K562 (cell line): ENCODE measurements at regions not wholly inside any gene's neighbourhood (a gene's known extent, or its start where the extent isn't known, plus 50 kb on each side); places are given as distances from the start of the nearest gene placed in this dataset.

Experiments used
- ARID1B ChIP-seq: fragments of 450-650 bp; IDR thresholded peaks from 2 replicates; pipeline ENCODE4 v1.6.1; 2016; ENCODE audit warnings: antibody characterized with exemption, mild to moderate bottlenecking, inconsistent platforms
- CBFA2T3 ChIP-seq: fragments of 450-650 bp; IDR thresholded peaks from 2 replicates; pipeline ENCODE4 v1.6.1; 2017
- CBX1 ChIP-seq: sonication (generic); IDR thresholded peaks from 2 replicates; pipeline ENCODE4 v1.6.1; 2016; ENCODE audit warnings: antibody characterized with exemption, low read depth, mild to moderate bottlenecking
- DACH1 ChIP-seq: fragments of 450-650 bp; IDR thresholded peaks from 2 replicates; pipeline ENCODE4 v1.6.1; 2018; ENCODE audit not compliant: partially characterized antibody
- HDAC1 ChIP-seq, 2 experiments: fragments of 450-650 bp; IDR thresholded peaks; 2 replicates each; pipeline ENCODE4 v1.6.1; 2016 to 2017; ENCODE audit warnings: inconsistent platforms in 1 of 2, mild to moderate bottlenecking in 1 of 2, moderate library complexity in 1 of 2
- HIVEP1 ChIP-seq: fragments of 250-450 bp; sonication (Bioruptor Pico); IDR thresholded peaks from 2 replicates; pipeline ENCODE4 v1.4.0; 2020; ENCODE audit warnings: mild to moderate bottlenecking
- HNRNPH1 ChIP-seq: fragments of 200-400 bp; formaldehyde crosslinking; optimal IDR thresholded peaks from 2 replicates; pipeline ENCODE3; 2017; ENCODE audit warnings: low read depth, mild to moderate bottlenecking, low read length, moderate library complexity
- KDM4B ChIP-seq, 2 experiments: fragments of 450-650 bp in 1 of 2; sonication (generic) in 1 of 2; IDR thresholded peaks; 2 replicates each; pipeline ENCODE4 v1.6.1; 2016 to 2017; ENCODE audit warnings: borderline replicate concordance in 2 of 2, antibody characterized with exemption in 1 of 2, low read depth in 1 of 2, mild to moderate bottlenecking in 1 of 2
- MAX ChIP-seq: sonication (generic); formaldehyde crosslinking; IDR thresholded peaks from 2 replicates; pipeline ENCODE4 v1.9.0; 2022; ENCODE audit warnings: mild to moderate bottlenecking, missing genetic modification reagents
- MTA2 ChIP-seq: fragments of 450-650 bp; IDR thresholded peaks from 2 replicates; pipeline ENCODE4 v1.6.1; 2016; ENCODE audit warnings: low read depth
- MYBL2 ChIP-seq, 2 experiments: fragments of 450-650 bp in 1 of 2; sonication (generic) in 1 of 2; formaldehyde crosslinking in 1 of 2; IDR thresholded peaks; 2 replicates each; pipeline versions ENCODE4 v1.6.1 to v1.8.1; 2017 to 2022; ENCODE audit warnings: borderline replicate concordance in 1 of 2, inconsistent platforms in 1 of 2, low read depth in 1 of 2, mild to moderate bottlenecking in 1 of 2, missing genetic modification reagents in 1 of 2, moderate library complexity in 1 of 2
- RFX1 ChIP-seq: fragments of 450-650 bp; IDR thresholded peaks from 2 replicates; pipeline ENCODE4 v1.6.1; 2016; ENCODE audit warnings: mild to moderate bottlenecking, moderate library complexity
- RFX5 ChIP-seq: IDR thresholded peaks from 2 replicates; pipeline ENCODE4 v1.6.1; 2011; ENCODE audit warnings: low read depth, mild to moderate bottlenecking, improper control_type of control experiment, low read length
- RHOXF2B ChIP-seq: fragments of 250-450 bp; sonication (Bioruptor Pico); conservative IDR thresholded peaks from 2 replicates; pipeline ENCODE4 v1.5.1; 2021
- SMAD2 ChIP-seq: fragments of 150-350 bp; IDR thresholded peaks from 2 replicates; pipeline ENCODE4 v1.6.1; 2014; ENCODE audit warnings: low read depth, mild to moderate bottlenecking, low read length
- TAF1 ChIP-seq: IDR thresholded peaks from 2 replicates; pipeline ENCODE4 v1.6.1; 2011; ENCODE audit warnings: mild to moderate bottlenecking, low read length, moderate library complexity; ENCODE audit not compliant: insufficient read depth, control insufficient read depth, severe bottlenecking; ENCODE audit errors: extremely low read depth
- THRAP3 ChIP-seq: fragments of 450-650 bp; IDR thresholded peaks from 2 replicates; pipeline ENCODE4 v1.6.1; 2016; ENCODE audit warnings: mild to moderate bottlenecking, inconsistent platforms, borderline replicate concordance
- ZBTB33 ChIP-seq: sonication (generic); formaldehyde crosslinking; IDR thresholded peaks from 2 replicates; pipeline ENCODE4 v1.8.1; 2023; ENCODE audit warnings: mild to moderate bottlenecking, missing genetic modification reagents
- ZC3H4 ChIP-seq: sonication (generic); formaldehyde crosslinking; IDR thresholded peaks from 2 replicates; pipeline ENCODE4 v1.9.0; 2021; ENCODE audit warnings: missing genetic modification reagents, borderline replicate concordance
- ZFPM2 ChIP-seq: fragments of 250-450 bp; sonication (Bioruptor Pico); IDR thresholded peaks from 2 replicates; pipeline ENCODE4 v1.5.1; 2022; ENCODE audit warnings: mild to moderate bottlenecking
- ZNF124 ChIP-seq: sonication (generic); formaldehyde crosslinking; IDR thresholded peaks from 2 replicates; pipeline ENCODE4 v1.8.1; 2022; ENCODE audit warnings: missing genetic modification reagents
- ZNF23 ChIP-seq: fragments of 250-450 bp; sonication (Bioruptor Pico); IDR thresholded peaks from 2 replicates; pipeline ENCODE4 v1.4.0; 2020; ENCODE audit warnings: mild to moderate bottlenecking
- ZNF764 ChIP-seq: fragments of 250-450 bp; sonication (Bioruptor Pico); IDR thresholded peaks from 2 replicates; pipeline ENCODE4 v1.4.0; 2020; ENCODE audit warnings: low read depth, mild to moderate bottlenecking, moderate library complexity
- ZSCAN29 ChIP-seq: fragments of 450-650 bp; IDR thresholded peaks from 2 replicates; pipeline ENCODE4 v1.6.1; 2017
- TF ChIP-seq, protein P1 (sequence below), 2 experiments: IDR thresholded peaks; 2 replicates each; pipeline ENCODE4 v1.6.1; 2012; ENCODE audit warnings: improper control_type of control experiment in 2 of 2, low read depth in 2 of 2, low read length in 2 of 2, borderline replicate concordance in 1 of 2

DNA sequence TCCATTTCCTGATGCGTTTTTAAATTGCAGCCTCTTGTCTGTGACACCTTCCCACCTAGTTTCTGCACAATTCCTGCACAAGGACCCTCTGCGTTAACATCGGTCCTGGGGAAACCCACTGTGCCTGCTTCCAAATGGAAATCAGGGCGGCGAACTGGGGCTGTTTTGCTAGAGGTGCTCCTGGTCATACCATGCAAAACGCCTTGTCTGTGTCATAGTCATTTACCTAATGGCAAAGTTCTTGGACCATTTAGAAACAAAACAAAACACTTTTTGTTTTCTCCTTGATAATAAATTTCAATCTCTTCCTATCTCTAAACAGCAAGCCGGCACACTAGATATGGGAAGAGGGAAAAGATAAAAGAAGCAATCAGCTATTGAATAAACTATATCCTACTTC lies 206.9 kb upstream of the KLF14 start (continued):
- TF ChIP-seq HNRNPH1 (no peak), HIVEP1 (CRISPR knock-in tag) (no peak), ZNF23 (CRISPR knock-in tag) (no peak), MAX (CRISPR knock-in tag) (no peak), ZNF124 (CRISPR knock-in tag) (no peak), MTA2 (peak; percentile 6; the same call in 1 of the 2 replicates), ZBTB33 (CRISPR knock-in tag) (no peak), ZFPM2 (CRISPR knock-in tag) (no peak), ZC3H4 (CRISPR knock-in tag) (no peak), CBX1 (no peak), DACH1 (no peak), RFX5 (no peak), ARID1B (peak; percentile 66), KDM4B (IDR thresholded peaks at IDR 0.05; ENCODE audit: borderline replicate concordance in 2 of 2, low read depth in 1 of 2) (no peak), TAF1 (peak; percentile 33), MYBL2 (IDR thresholded peaks at IDR 0.05; ENCODE audit: low read depth) (no peak), MYBL2 (CRISPR knock-in tag; IDR thresholded peaks at IDR 0.05; ENCODE audit: borderline replicate concordance) (no peak), RFX1 (no peak), ZSCAN29 (no peak), SMAD2 (no peak), CBFA2T3 (peak; percentile 64), HDAC1 (IDR thresholded peaks at IDR 0.05) (no peak), ZNF764 (CRISPR knock-in tag) (no peak), RHOXF2B (CRISPR knock-in tag) (no peak), THRAP3 (no peak)
- TF ChIP-seq, protein P1, sequence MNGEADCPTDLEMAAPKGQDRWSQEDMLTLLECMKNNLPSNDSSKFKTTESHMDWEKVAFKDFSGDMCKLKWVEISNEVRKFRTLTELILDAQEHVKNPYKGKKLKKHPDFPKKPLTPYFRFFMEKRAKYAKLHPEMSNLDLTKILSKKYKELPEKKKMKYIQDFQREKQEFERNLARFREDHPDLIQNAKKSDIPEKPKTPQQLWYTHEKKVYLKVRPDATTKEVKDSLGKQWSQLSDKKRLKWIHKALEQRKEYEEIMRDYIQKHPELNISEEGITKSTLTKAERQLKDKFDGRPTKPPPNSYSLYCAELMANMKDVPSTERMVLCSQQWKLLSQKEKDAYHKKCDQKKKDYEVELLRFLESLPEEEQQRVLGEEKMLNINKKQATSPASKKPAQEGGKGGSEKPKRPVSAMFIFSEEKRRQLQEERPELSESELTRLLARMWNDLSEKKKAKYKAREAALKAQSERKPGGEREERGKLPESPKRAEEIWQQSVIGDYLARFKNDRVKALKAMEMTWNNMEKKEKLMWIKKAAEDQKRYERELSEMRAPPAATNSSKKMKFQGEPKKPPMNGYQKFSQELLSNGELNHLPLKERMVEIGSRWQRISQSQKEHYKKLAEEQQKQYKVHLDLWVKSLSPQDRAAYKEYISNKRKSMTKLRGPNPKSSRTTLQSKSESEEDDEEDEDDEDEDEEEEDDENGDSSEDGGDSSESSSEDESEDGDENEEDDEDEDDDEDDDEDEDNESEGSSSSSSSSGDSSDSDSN (IDR thresholded peaks at IDR 0.05; ENCODE audit: borderline replicate concordance in 1 of 2, low read depth in 2 of 2, low read length in 2 of 2) = no peak
